GM19438 (cell line): ENCODE measurements at regions not wholly inside any gene's neighbourhood (a gene's known extent, or its start where the extent isn't known, plus 50 kb on each side); places are given as distances from the start of the nearest gene placed in this dataset.
"Not testable (repeated sequence)": the region's sequence is repeated elsewhere in the genome, so short reads cannot be mapped to it uniquely, and the experiment has no call there.

Experiments
- ATAC-seq: cut with Tn5 transposase; IDR thresholded peaks from one replicate; pipeline ENCODE4 v1.9.1; 2021; ENCODE audit warnings: low read depth; ENCODE audit not compliant: unreplicated experiment

GRCh38 chr15:45863881-45864580 is 229.2 kb downstream of the SQOR start:
- ATAC-seq: peak; percentile 67

DNA sequence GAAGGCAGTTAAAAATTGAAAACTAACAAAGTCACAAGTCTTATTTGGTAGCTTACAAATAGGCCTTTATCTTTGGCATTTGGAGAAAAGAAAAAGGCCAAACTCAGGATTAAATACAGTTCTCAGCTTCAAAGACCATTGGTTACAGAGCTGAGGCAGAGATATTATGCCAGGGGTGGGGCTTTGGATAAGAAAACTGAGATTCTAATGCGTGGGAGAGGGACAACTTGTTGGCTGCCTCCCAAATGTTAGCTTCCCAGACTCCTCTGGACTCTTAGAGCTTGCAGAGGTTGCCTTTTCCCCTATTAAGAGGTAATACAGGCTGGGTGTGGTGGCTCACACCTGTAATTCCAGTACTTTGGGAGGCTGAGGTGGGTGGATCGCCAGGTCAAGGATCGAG is 231.8 kb downstream of the SQOR start:
- no peak for ATAC-seq

- ATAC-seq: no peak
These were observed 232.5 kb downstream of the SQOR start for GRCh38 chr15:45867281-45867680.

GRCh38 chr15:45868109-45868691 is 233.4 kb downstream of the SQOR start:
- ATAC-seq: no peak

- peak; percentile 61 for ATAC-seq
These were observed 234.3 kb downstream of the SQOR start for GRCh38 chr15:45869034-45869668.

GRCh38 chr15:45871121-45871855 is 236.5 kb downstream of the SQOR start:
- ATAC-seq: no peak

DNA sequence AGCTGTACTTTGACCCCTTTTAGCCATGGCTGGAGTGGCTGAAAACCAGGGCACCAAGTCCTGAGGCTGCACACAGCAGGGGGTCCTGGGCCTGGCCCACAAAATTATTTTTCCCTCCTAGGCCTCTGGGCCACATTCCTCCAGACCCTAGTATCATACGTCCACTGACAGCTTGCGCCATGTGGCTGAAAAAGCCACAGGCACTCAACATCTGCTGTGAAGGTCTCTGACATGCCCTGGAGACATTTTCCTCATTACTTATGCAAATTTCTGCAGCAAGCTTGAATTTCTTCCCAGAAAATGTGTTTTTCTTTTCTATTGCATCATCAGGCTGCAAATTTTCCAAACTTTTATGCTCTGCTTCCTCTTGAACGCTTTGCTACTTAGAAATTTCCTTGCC is 239.0 kb downstream of the SQOR start:
- no peak for ATAC-seq

DNA sequence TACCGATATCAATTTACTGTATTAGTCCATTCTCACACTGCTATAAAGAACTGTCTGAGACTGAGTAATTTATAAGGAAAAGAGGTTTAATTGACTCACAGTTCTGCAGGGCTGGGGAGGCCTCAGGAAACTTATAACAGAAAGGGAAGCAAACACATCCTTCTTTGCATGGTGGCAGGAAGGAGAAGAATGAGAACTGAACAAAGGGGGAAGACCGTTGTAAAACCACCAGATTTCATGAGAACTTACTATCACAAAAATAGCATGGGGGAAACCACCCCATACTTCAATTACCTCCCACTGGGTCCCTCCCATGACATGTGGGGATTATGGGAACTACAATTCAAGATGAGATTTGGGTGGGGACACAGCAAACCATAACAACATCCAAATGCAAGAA is 239.7 kb downstream of the SQOR start:
- ATAC-seq: not testable (repeated sequence)

DNA sequence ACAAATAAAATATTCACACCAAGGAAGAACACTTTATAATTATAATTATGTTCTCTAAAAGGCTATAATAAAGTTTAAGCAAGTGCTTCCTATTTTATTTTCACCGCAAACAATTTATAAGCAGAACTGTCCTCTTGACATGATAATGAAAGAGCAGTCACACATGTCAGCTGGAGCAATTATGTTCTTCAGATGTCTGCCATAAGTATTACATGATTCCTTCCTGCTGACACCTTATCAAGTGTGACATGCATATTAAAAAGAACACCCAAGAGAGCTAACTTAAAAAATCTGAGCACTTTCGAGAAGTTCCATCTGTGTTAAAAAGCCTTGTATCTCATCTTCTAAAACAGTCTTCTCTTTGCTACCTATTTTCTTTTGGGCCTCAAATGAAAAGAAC is 249.5 kb downstream of the SQOR start:
- ATAC-seq: no peak

- no peak for ATAC-seq
These were observed 250.1 kb downstream of the SQOR start for GRCh38 chr15:45884755-45885445.

DNA sequence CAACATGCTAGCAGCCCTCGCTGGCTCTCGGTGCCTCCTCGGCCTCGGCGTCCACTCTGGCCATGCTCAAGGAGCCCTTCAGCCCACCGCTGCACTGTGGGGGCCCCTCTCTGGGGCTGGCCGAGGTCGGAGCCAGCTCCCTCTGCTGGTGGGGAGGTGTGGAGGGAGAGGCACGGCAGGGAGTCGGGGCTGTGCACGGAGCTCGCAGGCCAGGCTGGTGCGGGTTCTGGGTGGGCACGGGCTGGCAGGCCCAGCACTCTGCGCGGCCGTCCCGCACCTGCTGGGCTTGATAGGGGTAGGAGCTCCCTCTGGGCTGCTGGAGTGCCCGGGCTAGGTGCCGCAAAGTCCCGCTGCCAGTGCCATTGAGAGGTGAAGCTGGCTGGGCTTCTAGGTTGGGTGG is 251.0 kb downstream of the SQOR start:
- ATAC-seq: no peak

DNA sequence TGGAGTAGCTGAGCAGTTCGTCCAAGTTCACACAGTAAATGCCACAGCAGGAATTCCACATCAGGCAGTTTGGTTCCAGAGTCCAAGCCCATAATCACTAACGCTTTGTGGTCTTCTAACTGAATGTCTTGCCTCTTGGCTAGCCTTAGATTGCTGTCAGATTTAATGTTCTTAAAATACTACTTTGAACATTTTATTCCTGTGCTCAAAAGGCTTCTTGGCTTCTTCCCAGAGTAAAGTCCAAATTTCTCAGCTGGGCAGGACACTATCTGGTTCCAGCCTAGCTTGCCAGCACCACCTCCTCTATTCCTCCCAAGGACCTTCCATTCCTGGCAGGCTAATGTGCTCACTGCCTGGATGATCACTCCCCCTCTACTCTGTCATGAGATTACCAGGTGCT is 256.9 kb downstream of the SQOR start:
- ATAC-seq: no peak

DNA sequence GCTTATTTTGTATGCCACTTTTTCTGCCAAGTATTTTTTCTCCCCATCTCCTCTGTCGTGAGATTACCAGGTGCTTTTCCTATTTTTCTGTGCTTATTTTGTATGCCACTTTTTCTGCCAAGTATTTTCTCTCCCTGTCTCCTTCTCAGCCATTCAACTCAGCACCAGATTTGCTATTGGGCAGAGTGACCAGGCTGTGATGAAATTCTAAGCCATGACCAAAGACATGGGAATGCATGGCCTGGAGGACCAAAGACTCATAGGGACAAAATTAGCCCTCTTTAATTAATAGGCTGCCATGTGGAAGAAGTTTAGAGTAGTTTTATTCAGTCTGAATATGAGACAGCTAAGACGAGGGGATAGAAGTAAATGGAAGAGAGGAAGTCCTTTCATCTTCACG is 257.4 kb downstream of the SQOR start:
- ATAC-seq: no peak

DNA sequence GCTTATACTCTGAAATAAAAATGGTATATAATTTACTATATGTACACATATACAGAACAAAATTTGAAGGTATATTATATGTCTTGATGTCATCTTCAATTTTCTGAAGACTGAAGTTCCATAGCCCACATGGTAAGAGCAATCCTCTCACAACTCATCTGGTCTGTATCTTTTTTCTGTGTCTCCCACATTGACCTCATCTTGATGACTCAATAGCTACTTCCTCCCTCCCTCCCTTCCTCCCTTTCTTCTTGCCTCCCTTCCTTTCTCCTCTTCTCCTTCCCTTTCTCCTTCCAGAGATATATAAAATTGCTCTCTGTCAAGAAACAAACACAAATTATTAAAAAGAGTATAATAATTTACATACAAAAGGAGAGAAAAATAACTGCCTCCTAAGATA is 268.5 kb downstream of the SQOR start:
- ATAC-seq: no peak

DNA sequence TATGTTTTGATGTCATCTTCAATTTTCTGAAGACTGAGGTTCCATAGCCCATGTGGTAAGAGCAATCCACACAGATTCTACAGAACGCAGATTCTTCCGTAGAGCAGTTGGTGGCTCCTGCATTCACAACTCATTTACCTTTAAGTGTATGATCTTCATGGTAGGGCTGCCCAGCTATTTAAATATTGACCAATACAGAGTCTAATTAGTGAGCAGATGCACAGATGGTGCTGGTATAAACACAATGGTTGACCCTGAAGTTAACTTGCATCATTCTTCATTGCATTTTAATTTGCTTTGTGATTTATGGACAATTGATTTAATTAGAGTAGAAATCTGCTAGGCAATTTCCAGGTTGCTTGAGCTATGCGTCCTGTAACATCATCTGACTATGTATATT is 269.2 kb downstream of the SQOR start:
- no peak for ATAC-seq

GRCh38 chr15:45906230-45906629 is 271.4 kb downstream of the SQOR start:
- no peak for ATAC-seq

DNA sequence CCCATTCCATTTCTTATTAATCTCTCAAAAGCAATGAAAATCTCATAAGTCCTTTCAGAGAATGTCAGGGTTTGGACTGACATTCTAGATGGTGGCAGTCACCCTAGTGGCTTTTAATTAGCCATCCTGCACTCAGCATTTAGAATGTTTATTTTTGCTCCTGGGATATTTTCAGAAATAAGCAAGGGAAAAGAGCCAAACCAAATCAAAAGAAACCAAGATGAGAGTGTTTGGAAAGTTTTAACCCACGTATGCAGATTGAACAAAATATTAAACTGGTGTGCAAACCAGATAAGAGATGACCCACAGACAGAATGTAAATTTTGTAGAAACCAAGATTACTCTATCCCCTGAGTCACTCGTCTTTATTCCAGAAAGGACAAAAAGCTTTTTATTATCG is 275.8 kb downstream of the SQOR start:
- no peak for ATAC-seq

GRCh38 chr15:45913451-45913850 is 278.6 kb downstream of the SQOR start:
- ATAC-seq: no peak

DNA sequence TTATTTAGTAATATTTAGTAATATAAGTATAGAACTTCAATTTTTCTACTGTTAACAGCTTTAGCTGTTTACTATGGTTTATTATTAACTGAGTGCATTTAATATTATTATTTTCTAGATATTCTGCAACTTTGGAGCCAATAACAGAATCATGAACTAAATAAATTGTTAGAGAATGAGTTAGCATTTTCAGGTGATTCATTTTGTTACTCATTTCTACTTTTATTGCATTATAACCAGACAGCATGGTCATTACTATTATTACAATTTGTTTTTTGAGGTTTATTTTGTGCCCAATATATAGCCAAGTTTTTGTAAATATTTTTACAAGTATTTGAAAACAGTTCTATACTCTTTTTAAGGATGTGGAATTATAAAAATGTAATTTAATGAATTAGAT is 279.6 kb downstream of the SQOR start:
- no peak for ATAC-seq

- no peak for ATAC-seq
These were observed 284.0 kb downstream of the SQOR start for GRCh38 chr15:45918839-45919238.

DNA sequence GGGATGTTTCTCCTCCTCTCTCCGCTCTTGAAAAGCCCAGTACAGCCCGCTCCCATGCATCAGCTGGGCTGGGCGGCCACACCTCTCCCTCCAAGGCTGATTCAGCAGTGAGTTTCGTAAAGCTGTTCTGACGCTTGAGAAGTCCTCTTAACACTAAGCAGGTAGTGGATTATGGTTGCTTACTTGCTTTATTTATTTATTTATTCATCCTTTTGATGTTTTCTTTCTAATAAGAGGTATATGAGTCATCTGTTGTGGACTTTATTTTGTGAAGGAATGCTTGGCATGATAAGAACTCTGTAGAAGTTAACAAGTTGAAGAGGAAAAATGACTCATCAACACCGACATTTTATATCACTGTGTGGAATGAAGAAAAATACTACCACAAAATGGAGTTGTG is 285.0 kb downstream of the SQOR start:
- ATAC-seq: no peak
